GM23248 (cell line): ENCODE measurements at regions not wholly inside any gene's neighbourhood (a gene's known extent, or its start where the extent isn't known, plus 50 kb on each side); places are given as distances from the start of the nearest gene placed in this dataset.

Experiments
- DNase-seq: peaks from one replicate; pipeline ENCODE4 v3.0.0-alpha.2; 2015
- H2AFZ ChIP-seq: fragments of 200-600 bp; sonication (generic); 2 replicates; pipeline ENCODE4 v1.6.1; 2016; ENCODE audit warnings: antibody characterized with exemption
- H3F3A ChIP-seq: fragments of 200-600 bp; sonication (generic); 2 replicates; pipeline ENCODE4 v1.6.1; 2016; ENCODE audit warnings: mild to moderate bottlenecking, antibody characterized with exemption, mixed run types; ENCODE audit not compliant: insufficient read depth
- H3K27ac ChIP-seq: fragments of 200-600 bp; sonication (generic); 2 replicates; pipeline ENCODE4 v1.5.1; 2016; ENCODE audit warnings: mild to moderate bottlenecking
- H3K27me3 ChIP-seq: fragments of 200-600 bp; sonication (generic); replicated peaks from 2 replicates; pipeline ENCODE4 v1.6.1; 2016; ENCODE audit warnings: mild to moderate bottlenecking; ENCODE audit not compliant: insufficient read depth
- H3K36me3 ChIP-seq: fragments of 200-600 bp; sonication (generic); 2 replicates; pipeline ENCODE4 v1.6.1; 2016; ENCODE audit warnings: low read depth, mild to moderate bottlenecking
- H3K4me1 ChIP-seq: fragments of 200-600 bp; sonication (generic); 2 replicates; pipeline ENCODE4 v1.6.1; 2016; ENCODE audit warnings: mild to moderate bottlenecking; ENCODE audit not compliant: insufficient read depth
- H3K4me2 ChIP-seq: fragments of 200-600 bp; sonication (generic); one replicate; pipeline ENCODE4 v1.6.1; 2016; ENCODE audit warnings: mild to moderate bottlenecking; ENCODE audit not compliant: unreplicated experiment
- H3K4me3 ChIP-seq: fragments of 200-600 bp; sonication (generic); 2 replicates; pipeline ENCODE4 v1.5.1; 2016; ENCODE audit warnings: mild to moderate bottlenecking
- H3K79me2 ChIP-seq: fragments of 200-600 bp; sonication (generic); 2 replicates; pipeline ENCODE4 v1.6.1; 2016; ENCODE audit warnings: mild to moderate bottlenecking; ENCODE audit not compliant: insufficient read depth
- H3K9ac ChIP-seq: fragments of 200-600 bp; sonication (generic); 2 replicates; pipeline ENCODE4 v1.6.1; 2016; ENCODE audit warnings: mild to moderate bottlenecking
- H3K9me2 ChIP-seq: fragments of 200-600 bp; sonication (generic); 2 replicates; pipeline ENCODE4 v1.6.1; 2016; ENCODE audit warnings: mixed run types, mild to moderate bottlenecking, moderate library complexity; ENCODE audit not compliant: insufficient read depth
- H3K9me3 ChIP-seq: fragments of 200-600 bp; sonication (generic); one replicate; pipeline ENCODE4 v1.6.1; 2017; ENCODE audit warnings: low read depth
- H4K20me1 ChIP-seq: fragments of 200-600 bp; sonication (generic); 2 replicates; pipeline ENCODE4 v1.6.0; 2016; ENCODE audit not compliant: insufficient read depth
- EZH2 ChIP-seq: fragments of 200-600 bp; sonication (generic); IDR thresholded peaks from 2 replicates; pipeline ENCODE4 v1.6.1; 2018; ENCODE audit warnings: antibody characterized with exemption, mild to moderate bottlenecking; ENCODE audit not compliant: insufficient read depth, poor library complexity, severe bottlenecking
- EZH2phosphoT487 ChIP-seq: fragments of 200-600 bp; sonication (generic); IDR thresholded peaks from 2 replicates; pipeline ENCODE4 v1.6.1; 2018; ENCODE audit warnings: antibody characterized with exemption, moderate library complexity, mild to moderate bottlenecking, low read depth; ENCODE audit not compliant: insufficient read depth
- WGBS, 2 experiments: methylation state at CpG; one replicate each; pipeline ENCODE4 v1.1.6; 2015 to 2017; ENCODE audit warnings: low lambda C conversion rate in 2 of 2, low coverage in 1 of 2; ENCODE audit errors: missing lambda C conversion rate in 2 of 2; 5-methylcytosine and 5-hydroxymethylcytosine counted together
- in situ Hi-C: fragments of 300-500 bp; cut with MboI; formaldehyde crosslinking; loops from 2 replicates; pipeline ENCODE4 v1.15.0; 2020

GRCh38 chr13:106911627-106912026 lies 343.7 kb upstream of the ARGLU1 start:
- Histone ChIP-seq H2AFZ (no peak overlapping the region), H3K9ac (no peak overlapping the region), H3K9me3 (no peaks in the 10 kb centered on the region), H3K27me3 (no peaks in the 10 kb centered on the region), H3K79me2 (no peaks in the 10 kb centered on the region), H3K27ac (no peak overlapping the region), H4K20me1 (no peaks in the 10 kb centered on the region), H3K36me3 (no peaks in the 10 kb centered on the region), H3F3A (no peaks in the 10 kb centered on the region), H3K9me2 (no peaks in the 10 kb centered on the region), H3K4me3 (no peak overlapping the region), H3K4me1 (no peaks in the 10 kb centered on the region), H3K4me2 (no peak overlapping the region)
- in situ Hi-C loops, result no loop called here
- DNase-seq, result no peak
- 11 to 14% methylated on average over 4 of the region's 4 CpGs for WGBS, 2 experiments
- no peak for TF ChIP-seq EZH2
- no peak for TF ChIP-seq EZH2phosphoT487

GRCh38 chr13:106911020-106911419 lies 343.1 kb upstream of the ARGLU1 start:
- no peak for TF ChIP-seq EZH2
- TF ChIP-seq EZH2phosphoT487, result no peak
- Histone ChIP-seq H2AFZ (no peak overlapping the region), H3K4me3 (no peak overlapping the region), H3K27me3 (no peaks in the 10 kb centered on the region), H3K4me2 (no peak overlapping the region), H3K27ac (no peak overlapping the region), H3K36me3 (no peaks in the 10 kb centered on the region), H3K9me2 (no peaks in the 10 kb centered on the region), H3F3A (no peaks in the 10 kb centered on the region), H3K79me2 (no peaks in the 10 kb centered on the region), H3K9me3 (no peaks in the 10 kb centered on the region), H3K4me1 (no peaks in the 10 kb centered on the region), H3K9ac (no peak overlapping the region), H4K20me1 (no peaks in the 10 kb centered on the region)
- in situ Hi-C loops, result no loop called here
- WGBS, 2 experiments, result 49 to 55% methylated on average over 5 of the region's 5 CpGs
- no peak for DNase-seq

DNA sequence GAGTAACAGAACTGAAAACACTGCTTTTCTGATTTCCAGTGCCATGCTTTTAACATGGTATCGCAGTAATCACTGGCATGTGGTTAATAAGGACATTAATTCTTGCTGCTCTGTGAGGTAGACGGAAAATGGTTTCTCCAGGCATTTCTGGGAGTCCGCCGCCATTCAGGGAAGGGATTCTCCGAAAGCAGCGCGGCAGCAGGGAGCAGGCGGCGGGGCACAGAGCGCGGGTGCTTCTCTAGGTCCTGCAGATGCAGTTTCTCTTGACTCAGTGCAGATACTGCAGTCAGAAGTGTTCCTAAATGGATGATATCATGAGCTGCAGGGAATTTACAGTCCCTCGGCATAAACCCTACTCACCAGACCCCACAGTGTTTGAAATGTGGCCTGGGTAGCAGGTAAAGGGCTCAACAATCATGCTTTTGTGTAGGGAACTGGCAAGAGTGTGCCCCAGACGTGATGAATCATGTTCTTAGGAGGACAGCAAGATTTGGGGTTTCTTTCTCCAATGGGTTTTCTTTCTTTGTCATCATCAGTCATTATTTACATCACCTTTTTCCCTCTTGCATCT lies 338.6 kb upstream of the ARGLU1 start:
- no peak overlapping the region for H3K9ac ChIP-seq
- H2AFZ ChIP-seq, result no peak overlapping the region
- no peaks in the 10 kb centered on the region for H3K27me3 ChIP-seq
- H3K9me2 ChIP-seq, result no peaks in the 10 kb centered on the region
- H3K4me2 ChIP-seq, result no peak overlapping the region
- no peak for DNase-seq
- no peaks in the 10 kb centered on the region for H3F3A ChIP-seq
- no peaks in the 10 kb centered on the region for H3K4me1 ChIP-seq
- in situ Hi-C loops, result no loop called here
- H3K4me3 ChIP-seq, result no peak overlapping the region
- H4K20me1 ChIP-seq, result no peaks in the 10 kb centered on the region
- no peaks in the 10 kb centered on the region for H3K9me3 ChIP-seq
- 59 to 65% methylated on average over 13 of the region's 13 CpGs for WGBS, 2 experiments
- no peak for TF ChIP-seq EZH2phosphoT487
- no peak for TF ChIP-seq EZH2
- H3K79me2 ChIP-seq, result no peaks in the 10 kb centered on the region
- H3K27ac ChIP-seq, result no peak overlapping the region
- H3K36me3 ChIP-seq, result no peaks in the 10 kb centered on the region

DNA sequence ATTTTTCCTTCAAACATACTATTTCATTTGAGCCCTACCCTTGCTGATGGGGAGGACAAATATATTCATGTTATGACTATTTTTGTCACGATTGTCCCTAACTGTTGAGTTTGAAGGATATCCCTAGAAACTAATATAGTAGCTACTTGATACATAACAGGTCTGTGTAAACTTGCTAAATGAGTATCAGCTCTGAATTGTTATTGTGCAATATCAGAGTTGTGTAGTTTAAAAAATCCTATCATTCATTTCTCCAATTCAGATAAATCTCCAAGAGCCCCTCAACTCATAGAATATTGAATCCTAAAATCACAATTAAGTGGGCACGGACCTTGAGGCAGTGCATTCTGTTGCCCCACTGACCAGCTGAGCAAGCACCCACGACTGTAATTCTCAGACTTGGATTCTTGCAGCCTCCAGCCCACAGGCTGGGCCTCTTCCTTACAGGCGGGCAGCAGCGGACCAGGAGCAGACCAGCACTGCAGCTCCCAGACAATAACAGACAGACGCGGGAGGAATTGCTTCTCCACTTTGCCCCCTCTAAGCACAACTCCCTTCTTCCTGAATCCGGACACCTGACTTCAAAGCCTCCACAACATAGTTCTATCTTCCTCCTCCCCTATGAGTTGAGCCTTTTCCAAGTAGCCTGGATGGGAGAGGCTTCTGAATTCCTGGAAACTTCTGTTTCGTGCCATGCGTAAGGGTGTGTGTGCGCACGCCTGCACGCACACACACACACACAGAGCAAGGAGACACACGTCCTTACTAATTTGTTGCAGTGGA lies 337.6 kb upstream of the ARGLU1 start:
- no peak overlapping the region for H3K4me2 ChIP-seq
- no peaks in the 10 kb centered on the region for H3K9me3 ChIP-seq
- no peaks in the 10 kb centered on the region for H3K36me3 ChIP-seq
- H3K27me3 ChIP-seq, result no peaks in the 10 kb centered on the region
- no peaks in the 10 kb centered on the region for H3F3A ChIP-seq
- no peak for DNase-seq
- H2AFZ ChIP-seq, result no peak overlapping the region
- H4K20me1 ChIP-seq, result no peaks in the 10 kb centered on the region
- TF ChIP-seq EZH2phosphoT487, result no peak
- no peak for TF ChIP-seq EZH2
- H3K9ac ChIP-seq, result no peak overlapping the region
- no peak overlapping the region for H3K27ac ChIP-seq
- no peaks in the 10 kb centered on the region for H3K4me1 ChIP-seq
- no peaks in the 10 kb centered on the region for H3K79me2 ChIP-seq
- no peak overlapping the region for H3K4me3 ChIP-seq
- H3K9me2 ChIP-seq, result no peaks in the 10 kb centered on the region
- WGBS, 2 experiments, result 2 to 3% methylated on average over 14 of the region's 14 CpGs
- in situ Hi-C loops, result no loop called here
